Colon (tissue), 2 donors: ENCODE measurements at regions not wholly inside any gene's neighbourhood (a gene's known extent, or its start where the extent isn't known, plus 50 kb on each side); places are given as distances from the start of the nearest gene placed in this dataset.
A peak's percentile ranks its signal among the peaks of the same experiment; 100 is the strongest.
"Not testable (repeated sequence)": the region's sequence is repeated elsewhere in the genome, so short reads cannot be mapped to it uniquely, and the experiment has no call there.

ENCODE experiments used
- FAIRE-seq: peaks from 2 replicates; lab custom pipeline; 2012; peaks lifted over from hg19 to GRCh38; lab: Jason Lieb, UNC
- donor health status: control.
- donor health status: control.

DNA sequence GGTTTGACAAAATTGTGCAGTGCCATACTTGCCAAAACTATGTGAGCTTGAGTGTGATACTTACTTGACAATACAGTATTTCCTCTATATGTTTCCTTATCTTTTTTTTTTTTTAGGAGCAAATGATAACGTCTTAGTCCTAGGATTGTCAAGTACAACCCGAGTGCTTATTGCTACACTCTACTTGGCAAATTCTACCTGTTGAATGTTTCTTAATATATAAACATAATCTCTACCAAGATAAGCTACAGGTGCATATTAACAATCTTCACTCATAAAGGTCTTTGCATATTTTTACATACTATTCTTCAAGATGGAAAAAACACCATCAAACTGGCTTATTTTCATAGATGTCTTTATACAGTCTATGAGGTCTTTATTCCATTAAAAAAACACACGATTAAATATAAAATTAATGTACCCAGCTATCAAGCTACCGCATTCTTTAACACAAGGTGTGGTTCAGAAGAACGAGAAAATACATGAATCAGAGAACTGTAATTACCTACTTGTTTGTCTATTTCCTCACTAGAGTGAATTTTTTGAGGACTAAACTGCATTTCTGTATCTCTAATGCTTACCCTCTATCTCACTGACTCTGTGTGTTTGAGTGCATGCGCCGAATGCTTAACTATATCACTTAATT, 76.1 kb upstream of the PDSS1 start:
- no peak for FAIRE-seq

DNA sequence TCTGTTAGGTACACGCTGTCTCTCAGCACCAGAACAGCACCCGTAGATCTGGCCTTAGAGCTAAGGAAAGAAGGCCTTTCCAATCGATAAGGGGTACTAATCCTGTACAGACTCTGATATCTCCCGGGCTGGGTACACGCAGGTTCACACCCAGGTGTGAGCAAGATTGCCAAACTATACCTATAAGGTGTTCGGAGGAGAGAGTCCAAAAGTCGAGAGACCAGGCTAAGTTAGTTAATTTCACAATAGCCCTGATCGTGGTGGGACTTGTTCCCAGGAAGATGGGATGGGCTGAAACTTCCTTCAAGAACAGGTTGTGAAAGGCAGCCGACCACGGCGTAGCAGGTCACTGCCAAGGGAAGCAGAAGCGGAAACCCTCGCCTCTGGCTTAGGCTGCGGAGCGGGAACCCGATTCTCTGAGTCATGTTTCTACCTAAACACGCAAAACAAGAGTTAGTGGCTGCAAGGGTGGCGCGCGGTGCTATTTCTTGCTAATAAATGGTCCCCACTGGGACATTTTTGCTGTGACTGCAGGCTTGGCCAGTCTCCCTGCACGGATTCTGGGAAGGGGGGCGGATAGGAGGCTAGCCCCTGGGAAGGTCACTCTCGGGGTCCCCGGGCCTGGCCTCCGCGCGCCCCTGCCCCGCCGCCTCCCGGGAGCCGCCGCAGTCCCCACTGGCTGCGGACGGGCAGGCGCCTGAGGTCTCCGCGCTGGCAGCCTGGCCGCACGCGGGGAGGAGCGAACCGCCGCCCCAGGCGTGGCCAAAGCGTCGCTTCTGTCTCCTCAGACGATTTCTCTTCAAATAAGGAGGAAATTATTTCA, 75.4 kb upstream of the PDSS1 start:
- no peak for FAIRE-seq

DNA sequence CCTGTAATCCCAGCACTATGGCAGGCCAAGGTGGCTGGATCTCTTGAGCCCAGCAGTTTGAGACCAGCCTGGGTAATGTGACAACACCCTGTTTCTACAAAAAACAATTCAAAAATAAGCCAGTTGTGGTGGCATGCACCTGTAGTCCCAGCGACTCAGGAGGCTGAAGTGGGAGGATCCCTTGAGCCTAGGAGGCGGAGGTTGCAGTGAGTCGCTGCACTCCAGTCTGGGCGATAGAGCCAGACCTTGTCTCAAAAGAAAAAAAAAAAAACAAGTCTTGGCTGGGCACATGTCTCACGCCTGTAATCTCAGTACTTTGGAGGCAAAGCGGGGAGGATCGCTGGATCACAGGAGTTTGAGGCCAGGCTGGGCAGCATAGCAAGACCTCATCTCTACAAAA, 74.6 kb upstream of the PDSS1 start:
- FAIRE-seq, result no peak

DNA sequence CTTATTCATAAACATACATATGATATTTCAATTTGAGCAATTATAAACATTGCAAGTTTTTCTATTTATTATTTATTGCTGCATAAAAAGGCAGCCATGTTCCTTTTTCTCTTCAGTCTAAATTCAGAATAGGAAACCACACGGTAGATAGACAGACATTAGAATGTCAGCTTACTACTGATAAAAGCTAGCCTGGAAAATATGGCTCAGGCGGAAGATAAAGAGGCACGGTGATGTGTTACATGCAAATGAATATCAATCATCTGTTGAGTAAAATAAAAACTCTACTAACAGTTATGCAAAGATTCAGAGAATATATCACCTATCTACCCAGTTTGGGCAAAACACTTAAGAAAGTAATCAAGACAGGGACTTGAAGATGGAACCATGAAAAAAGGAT, 73.5 kb upstream of the PDSS1 start:
- no peak for FAIRE-seq

DNA sequence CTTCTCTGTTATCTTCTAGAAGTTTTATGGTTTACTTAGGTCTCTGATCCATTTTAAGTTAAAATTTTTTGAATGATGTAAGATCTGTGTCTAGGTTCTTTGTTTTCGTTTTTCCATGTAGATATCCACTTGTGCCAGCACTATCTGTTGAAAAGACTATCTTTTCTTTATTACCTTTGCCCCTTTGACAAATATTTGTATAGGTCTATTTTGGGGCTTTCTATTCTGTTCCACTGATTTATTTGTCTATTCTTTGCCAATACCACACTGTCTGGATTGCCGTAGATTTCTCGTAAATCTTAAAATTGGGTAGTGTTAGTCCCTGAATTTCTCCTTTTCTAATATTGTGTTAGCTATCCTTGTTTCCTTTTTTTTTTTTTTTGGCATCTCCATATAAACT, 71.4 kb upstream of the PDSS1 start:
- no peak for FAIRE-seq

DNA sequence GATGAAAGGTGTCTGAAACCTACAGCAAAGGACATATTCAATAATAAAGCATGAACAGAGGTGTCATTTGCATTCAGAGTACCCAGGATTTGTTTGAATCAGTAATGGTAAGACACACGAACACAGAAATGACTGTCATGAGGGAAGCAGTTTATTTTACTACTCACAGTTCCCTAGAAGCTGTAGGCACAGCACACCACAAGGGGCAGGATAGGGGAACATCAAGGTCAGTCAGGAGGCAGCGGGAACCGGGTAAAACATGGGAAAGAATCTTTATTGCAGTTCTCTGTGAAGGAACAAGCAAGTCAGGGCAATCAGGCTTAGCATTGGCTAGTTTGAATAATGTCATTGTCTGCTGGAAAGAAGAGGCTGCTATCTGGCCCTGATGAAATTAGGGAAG, 70.2 kb upstream of the PDSS1 start:
- no peak for FAIRE-seq

DNA sequence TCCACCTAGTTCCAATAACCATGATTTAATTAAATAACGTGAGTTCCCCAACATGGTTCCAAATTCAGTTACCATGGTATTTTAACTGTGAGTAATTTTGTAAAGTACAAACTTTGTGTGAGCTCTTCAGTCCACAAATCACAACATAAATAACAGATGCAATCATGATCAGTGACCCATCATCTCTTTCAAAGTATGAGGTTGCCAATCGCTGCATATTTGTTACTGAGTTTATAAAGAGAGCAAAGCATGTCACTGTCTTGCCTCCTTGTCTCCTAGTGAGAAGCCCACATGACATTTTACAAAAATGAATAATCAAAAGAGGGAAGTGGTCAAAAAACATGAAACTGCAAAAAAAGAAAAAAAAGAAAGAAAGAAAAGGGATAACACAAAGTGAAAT, 69.1 kb upstream of the PDSS1 start:
- peak; percentile 28 for FAIRE-seq

DNA sequence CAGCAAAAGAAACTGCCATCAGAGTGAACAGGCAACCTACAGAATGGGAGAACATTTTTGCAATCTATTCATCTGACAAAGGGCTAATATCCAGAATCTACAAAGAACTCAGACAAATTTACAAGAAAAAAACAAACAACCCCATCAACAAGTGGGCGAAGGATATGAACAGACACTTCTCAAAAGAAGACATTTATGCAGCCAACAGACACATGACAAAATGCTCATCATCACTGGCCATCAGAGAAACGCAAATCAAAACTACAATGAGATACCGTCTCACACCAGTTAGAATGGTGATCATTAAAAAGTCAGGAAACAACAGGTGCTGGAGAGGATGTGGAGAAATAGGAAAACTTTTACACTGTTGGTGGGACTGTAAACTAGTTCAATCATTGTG, 65.3 kb upstream of the PDSS1 start:
- not testable (repeated sequence) for FAIRE-seq

DNA sequence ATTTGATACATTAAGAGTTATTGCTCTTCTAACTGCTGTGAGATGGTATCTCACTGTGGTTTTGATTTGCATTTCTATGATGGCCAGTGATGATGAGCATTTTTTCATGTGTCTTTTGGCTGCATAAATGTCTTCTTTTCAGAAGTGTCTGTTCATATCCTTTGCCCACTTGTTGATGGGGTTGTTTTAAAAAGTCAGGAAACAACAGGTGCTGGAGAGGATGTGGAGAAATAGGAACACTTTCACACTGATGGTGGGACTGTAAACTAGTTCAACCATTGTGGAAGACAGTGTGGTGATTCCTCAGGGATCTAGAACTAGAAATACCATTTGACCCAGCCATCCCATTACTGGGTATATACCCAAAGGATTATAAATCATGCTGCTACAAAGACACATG, 63.4 kb upstream of the PDSS1 start:
- FAIRE-seq, result not testable (repeated sequence)

DNA sequence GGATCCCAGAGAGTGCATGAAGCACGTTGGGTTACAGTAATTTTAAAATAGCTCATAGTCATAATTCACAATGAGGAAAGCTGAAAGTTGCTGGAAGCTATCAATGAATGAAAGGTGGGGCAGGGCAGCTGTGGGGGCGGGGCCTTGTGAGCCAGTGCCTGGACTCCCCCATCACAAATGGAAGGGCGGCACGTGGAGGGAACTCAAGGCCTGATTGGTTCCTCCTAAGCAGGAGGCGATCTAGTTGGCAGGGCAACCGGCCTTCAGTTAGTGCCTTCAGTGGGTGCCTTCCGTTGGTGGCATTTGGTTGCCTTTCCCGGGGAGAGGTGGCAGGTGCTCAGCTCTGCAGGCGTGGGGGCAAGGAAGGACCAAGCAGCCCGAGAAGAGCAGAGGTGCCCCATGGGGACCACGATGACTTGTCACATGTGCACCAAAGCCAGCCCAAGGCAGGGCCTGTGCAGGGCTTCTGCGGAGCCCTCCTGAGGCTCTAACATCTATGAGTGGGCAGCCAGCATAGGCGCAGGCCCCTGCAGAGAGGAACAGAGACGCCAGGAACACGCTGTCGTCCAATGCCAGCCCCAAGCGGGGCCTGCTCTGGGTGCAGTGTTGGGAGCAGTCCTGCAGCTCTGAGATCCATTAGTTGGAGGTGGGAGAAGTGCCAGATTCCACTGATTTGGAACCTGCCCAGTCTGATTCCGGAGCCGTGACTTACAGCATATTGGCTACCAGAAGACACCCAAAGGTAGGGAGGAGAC, 59.8 kb upstream of the PDSS1 start:
- FAIRE-seq, result no peak

DNA sequence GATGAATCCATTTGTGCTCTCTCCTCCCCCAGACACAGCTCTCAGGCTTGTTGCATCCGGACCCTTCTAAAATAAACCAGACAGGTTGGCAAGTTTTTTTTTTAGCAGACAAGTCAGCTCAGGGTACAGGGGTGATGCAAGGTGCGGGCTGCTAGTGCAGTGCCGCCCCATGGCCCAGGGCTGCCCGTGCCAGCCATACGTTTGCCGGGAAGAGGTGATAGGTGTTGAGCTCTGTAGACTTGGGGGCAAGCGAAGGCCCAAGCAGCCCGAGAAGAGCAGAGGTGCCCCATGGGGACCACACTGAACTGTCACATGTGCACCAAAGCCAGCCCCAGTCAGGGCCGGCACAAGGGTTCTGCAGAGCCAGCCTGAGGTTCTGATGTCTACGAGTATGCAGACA, 57.1 kb upstream of the PDSS1 start:
- FAIRE-seq, result no peak

DNA sequence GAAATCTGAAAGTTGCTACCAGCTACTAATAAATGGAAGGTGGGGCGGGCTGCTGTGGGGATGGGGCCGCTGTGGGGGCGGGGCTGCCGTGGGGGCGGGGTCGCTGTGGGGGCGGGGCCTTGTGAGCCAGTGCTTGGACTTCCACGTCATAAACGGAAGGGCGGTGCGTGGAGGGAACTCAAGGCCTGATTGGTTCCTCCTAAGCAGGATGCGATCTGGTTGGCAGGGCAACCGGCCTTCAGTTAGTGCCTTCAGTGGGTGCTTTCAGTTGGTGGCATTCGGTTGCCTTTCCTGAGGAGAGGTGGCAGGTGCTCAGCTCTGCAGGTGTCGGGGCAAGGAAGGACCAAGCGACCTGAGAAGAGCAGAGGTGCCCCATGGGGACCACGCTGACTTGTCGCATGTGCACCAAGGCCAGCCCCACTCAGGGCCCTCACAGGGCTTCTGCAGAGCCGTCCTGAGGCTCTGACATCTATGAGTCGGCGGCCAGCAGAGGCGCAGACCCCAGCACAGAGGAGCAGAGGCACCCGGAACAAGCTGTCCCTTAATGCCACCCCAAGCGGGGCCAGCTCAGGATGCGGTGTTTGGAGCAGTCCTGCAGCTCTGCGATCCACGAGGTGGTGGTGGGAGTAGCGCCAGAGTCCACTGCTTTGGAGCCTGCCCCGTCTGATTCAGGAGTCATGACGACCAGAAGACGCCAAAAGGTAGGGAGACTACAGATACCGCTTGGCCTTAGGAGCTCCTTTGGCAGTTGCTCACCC, 54.4 kb upstream of the PDSS1 start:
- FAIRE-seq, result no peak

DNA sequence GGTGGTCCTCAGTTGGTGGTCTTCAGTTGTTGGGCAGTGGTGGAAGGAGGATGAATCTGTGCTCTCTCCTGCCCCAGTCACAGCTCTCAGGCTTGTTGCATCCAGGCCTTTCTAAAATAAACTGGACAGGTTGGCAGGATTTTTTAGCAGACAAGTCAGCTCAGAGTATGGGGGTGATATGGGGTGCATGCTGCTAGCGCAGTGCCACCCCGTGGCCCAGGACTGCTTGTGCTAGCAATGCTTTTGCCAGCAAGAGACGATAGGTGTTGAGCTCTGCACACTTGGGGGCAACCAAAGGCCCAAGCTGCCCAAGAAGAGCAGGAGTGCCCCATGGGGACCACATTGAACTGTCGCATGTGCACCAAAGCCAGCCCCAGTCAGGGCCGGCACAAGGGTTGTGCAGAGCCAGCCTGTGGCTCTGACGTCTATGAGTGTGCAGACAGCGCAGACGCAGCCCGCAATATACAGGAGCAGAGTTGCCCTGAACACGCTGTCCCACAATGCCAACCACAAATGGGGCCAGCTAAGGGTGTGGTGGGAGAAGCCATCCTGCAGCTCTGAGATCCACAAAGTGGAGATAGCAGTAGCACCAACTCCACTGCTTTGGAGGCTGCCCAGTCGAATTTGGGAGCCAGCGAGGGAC, 49.8 kb upstream of the PDSS1 start:
- FAIRE-seq, result no peak
